H4 (cell line): ENCODE measurements at regions not wholly inside any gene's neighbourhood (a gene's known extent, or its start where the extent isn't known, plus 50 kb on each side); places are given as distances from the start of the nearest gene placed in this dataset.

Experiments
- DNase-seq: peaks from one replicate; pipeline ENCODE4 v3.0.0-alpha.2; 2015; ENCODE audit warnings: low spot score

DNA sequence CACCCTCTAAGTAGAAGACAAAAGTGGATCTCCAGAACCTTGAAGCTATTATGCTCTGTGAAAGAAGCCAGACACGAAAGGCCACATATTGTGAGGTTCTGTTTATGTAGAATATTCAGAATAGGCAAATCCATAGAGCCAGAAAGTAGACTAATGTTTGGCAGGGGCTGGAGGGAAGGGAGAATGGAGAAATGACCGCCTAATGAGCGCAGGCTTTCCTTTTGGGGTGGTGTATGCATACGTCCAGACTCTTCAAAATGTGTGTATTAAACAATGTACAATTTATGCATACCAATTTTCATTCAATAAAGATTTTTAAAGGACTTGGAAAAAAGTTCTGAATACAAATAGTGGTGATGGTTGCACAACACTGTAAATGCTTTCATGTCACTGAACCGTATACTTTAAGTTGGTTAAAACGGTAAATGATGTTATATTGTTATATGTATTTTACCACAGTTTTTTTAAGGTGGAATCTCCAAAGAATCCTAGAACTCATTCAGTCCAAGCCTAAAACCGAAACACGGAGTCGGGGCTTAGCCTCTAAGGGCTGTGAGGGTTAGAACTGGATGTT, 397.4 kb downstream of the SOX9 start:
- no peak for DNase-seq

DNA sequence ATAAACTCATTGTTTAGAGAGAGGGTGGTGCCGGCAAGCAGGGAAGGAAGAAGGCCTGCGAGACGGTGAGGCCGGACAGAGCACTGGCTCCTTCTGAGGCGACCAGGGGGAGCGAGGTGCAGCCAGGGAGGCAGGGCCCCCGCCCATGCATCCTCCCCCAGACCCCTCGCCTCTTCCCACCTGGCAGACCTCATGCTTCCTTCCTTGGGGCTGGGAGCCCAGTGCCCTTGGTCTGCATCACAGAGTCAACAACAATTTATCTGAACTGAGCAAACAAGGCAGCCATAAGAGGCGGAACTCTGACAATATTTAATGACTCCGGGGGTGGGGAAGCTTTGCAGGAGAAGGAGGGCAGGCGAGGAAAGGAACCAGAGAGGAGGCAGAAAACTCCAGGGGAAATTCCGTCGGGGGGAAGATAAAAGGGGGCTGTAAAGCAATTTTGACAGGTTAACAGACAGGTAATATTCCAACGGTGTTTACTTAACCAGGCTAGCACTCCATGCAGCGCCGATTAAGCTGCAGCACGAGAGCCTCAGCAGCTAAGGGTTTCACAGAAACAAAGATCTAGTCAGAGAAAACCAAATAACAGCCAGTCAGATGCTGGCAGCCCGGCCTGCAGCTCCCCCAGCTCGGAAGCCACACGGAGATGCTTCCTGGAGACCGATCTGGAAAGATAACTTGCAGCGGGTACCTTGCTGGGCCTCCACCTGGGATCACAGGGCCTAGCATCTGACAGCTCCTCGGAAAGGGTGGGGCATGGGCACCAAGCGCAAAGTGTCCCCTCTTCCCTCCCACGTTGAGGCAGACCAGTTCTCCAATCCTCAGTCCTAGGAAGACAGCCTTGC, 398.2 kb downstream of the SOX9 start:
- no peak for DNase-seq

DNA sequence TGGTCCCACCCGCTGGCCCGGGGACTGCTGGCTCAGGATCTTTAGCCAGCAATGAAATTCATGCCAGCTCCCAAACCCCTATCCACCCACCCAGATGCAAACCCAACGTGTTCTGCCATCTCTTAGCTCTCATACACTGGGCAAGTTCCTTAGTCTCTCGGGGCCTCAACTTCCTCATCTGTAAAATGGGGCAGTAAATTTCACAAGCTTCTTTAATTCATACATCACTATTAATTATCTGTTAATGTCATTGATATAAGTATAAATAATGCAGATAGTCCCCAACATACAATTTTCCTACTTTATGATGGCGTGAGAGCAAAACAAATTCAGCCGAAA, 398.7 kb downstream of the SOX9 start:
- DNase-seq = no peak

DNA sequence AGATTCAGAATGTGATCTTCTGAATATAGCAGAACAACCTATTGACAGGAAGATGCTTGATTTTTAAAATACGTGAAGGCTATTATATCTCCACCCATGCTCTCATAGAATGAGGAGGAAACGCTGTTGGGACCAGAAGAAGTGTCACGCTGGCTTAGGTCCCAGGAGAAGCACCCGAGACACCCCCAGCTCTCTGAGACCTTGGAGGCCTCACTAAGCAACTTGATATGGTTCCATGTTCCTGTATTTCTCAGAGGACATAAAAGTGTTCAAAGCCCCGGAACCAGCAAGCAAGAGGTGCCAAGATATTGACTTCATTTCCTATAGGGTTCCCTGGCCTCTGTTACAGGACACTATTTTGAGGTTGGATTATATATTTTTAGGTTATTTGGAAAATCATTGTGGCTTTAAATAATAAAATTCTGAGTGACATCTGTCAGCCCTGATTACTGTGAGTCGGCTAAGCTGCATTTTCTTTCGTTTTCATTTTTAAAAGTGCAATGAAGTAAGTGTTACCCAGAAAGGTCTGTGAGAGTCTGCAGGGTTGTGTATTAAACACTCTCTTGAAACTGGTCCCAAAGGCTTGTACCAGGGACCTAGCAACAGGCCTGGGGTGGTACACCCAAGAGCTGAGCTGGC, 400.0 kb downstream of the SOX9 start:
- DNase-seq = no peak

DNA sequence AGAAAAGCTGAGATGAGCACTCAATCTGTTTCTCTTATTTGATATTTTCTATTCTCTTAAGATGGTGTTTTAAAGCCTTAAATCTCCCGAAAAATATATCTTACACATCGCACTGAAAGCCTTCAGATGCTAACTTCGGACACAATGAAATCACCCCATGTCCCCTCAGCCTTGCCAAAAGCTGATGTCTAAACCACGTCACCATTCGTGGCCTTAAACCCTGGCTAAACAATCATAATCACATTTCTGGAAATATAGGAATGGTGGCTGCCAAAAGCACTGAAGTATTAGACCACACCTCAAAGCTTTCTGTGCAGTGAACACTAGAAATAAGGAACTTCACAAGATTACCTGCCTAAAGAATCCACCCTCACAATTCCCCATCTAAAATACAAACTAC, 402.7 kb downstream of the SOX9 start:
- DNase-seq = no peak

DNA sequence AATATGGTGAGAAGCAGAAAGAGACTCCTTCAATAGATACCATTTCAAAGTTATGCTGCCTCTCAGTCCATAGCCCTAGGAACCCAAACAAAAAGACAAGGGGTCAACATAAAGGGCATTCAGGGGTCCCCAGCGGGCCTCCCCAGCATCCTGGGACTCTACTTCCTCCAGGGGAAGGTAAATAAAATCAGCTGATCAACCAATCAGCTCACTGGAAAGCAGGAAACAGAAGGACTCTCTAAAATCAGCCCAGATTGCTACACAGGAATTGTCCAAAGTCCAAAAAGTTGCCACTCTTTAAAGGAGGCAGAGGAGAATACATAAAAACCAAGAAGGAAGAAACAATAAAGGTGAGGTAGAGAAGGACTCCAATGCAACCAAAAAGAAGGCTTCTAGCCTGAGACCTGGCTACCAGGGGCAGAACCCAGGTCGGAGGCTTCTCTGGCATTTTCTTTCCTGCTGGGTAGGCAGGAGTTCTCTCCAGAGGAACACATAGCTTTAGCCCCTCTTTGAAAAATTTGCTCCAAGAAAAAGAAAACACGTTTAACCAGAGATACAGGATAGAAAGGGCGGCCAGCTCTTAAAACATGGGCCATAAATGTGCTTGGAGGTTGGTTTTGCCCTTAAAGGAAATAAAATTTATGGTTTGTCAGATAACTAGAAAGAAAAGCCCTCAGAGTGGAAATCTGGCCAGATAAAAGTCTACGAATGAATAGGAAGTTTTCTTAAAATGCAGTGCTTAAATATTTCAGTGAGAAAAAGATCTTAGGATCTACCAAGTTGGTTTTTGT, 404.6 kb downstream of the SOX9 start:
- no peak for DNase-seq

DNA sequence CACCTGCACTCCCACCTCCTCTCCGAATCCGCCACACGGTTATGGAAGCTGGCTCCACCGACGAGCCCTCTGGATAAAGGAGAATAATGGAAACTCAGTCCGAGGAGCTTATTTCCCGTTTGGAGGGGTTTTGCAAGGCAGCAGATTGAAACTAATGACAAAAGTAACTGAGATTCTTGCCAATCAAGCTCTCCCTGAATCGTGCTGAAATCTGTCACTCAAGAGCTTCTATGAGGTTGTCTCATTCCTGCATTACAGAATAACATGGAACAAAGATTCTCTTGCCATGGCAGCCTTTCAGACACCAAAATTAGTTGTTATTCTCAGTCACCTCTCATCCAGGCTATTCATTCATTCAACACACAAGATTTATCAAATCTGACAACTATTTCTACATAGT, 405.9 kb downstream of the SOX9 start:
- no peak for DNase-seq

DNA sequence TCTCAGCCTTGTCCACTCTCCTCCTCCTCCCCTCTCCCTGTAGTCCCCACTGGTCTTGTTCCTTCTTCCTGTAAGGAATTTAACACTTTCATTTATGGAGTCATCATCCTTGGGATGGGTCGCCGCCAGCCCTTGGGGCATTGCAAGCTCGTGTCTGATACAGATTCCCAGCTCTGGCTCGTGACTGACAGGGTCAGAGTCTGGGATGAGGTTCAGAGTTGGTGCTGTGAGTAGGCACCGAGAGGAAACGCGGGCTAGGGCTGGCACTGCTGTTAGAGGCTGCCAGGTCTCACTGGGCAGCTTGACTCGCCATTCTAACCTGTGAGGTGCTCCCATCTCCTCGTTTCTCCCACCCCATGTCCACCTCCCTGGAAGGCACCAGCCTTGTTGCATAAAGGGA, 407.0 kb downstream of the SOX9 start:
- DNase-seq = no peak

DNA sequence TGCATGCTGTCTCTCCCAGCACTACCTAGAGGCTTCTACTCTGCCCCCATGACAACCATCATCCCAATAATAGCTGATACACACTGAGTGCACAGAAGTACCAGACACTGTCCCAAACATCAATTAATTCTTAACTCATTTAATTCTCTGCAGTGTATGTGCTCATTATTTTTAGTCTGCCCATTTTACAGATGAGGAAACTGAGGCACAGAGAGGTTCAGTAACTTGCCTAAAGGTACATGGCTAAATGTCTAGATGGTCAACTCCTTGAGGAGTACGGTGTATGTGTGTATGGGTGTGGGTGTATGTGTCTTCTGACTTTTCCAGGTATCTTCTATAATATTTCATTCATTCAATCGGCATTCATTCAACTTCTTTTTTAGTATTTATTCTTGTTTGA, 407.9 kb downstream of the SOX9 start:
- no peak for DNase-seq

DNA sequence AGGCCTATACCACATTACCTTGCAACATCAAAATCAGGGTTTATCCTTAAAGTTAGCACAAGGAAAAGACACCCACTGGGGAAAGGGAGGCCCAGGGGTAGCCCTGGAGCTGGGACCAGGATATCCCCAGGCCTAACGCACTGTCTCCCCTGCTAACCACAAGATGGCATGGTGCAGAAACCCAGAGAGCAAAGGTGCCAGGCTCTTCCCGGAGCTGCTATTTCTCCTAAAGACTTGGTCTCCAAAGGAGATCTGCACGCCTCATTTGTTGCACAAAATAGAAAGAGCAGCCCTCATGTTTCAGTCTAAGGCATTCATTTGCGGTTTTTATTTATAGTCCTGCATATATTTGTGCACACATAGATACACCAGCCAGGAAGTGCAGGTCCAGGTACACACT, 408.6 kb downstream of the SOX9 start:
- DNase-seq = no peak

DNA sequence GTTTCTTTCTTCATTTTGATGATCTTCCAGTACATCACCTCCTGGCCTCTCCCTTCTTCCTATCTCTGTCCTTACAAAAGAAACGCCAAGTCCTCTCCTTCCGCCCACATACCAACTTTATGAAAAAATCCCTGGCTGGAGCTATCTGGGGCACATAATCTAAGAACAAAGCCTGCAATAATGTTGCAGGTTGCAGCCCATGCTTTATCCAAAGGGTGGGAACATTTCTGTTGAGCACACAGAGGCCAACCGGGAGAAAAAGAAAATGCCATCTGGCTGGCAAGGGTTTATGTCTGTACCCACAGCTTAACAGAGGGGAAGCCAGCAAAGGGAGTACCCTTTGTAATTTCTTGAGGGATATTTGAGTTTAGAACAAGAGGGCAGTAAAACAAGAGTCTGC, 409.6 kb downstream of the SOX9 start:
- no peak for DNase-seq

DNA sequence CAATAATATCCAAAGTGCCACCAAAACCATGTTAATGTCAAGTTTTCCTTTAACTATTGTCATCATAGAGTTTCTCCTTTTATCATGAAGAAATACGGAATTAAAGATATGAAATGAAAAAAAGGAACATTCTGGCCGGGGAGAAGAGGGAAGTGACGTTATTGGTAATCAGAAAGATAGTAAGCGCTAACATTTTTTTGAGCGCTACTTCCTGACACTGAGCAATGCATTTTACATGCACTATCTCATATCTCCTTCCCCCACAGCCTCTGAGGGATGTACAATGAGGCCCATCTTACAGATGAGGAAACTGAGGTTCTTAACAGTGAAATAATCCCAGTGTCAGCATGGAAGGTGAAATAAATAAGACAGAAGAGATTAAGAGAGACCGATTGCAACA, 410.9 kb downstream of the SOX9 start:
- DNase-seq = no peak

DNA sequence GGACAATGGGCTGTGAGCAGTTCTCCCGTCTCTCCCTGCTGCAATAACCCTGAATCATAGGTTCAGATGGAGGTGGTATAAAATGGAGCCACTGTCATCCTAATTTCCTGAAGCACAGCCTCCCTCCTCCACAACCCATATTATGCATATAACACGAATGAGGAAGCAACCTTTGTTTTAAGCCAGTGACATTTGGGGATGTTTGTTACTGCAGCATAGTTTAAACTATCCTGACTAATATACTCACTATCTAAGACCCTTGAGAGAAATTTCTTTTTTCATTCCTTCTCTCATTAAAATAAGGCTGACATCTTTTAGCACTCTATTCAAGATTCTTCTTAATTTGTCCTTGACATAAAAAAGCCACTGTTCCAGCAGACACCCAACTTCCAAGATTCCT, 413.4 kb downstream of the SOX9 start:
- DNase-seq = no peak

DNA sequence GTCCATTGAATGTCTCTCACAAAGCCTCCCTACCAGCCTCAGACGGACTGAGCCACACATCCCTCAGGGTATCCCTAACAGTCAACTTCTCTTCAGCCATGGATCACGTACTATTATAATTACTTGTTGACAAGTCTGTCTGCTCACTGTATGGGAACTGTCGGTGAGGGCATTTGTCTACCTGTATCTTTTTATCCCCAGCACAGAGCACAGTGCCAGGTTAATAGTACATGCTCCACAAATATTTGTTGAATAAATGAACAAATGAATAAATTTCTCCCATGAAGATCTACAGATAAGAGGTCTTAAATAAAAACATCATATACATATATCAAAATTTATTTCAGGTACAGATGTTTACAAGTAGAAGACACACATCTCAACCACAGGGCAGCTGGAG, 414.0 kb downstream of the SOX9 start:
- no peak for DNase-seq

DNA sequence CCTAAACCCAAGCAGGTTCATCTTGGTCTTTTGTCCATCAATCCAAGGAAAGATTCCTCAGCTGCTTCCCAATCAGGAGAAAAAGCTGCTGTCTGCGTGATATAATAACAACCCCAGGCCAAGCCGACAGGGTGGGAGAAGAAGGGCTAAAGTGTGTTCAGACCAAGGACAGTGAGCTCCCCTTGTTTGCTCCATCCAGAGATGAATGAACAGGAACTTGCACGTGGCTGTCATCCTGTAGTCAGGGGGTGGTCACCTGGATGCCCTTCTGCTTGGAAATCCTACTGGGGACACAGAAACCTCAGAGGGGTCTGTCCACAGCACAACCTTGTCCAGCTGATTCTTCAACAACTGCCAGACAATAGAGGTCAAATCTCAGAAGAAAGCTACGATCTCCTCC, 414.5 kb downstream of the SOX9 start:
- DNase-seq = no peak

DNA sequence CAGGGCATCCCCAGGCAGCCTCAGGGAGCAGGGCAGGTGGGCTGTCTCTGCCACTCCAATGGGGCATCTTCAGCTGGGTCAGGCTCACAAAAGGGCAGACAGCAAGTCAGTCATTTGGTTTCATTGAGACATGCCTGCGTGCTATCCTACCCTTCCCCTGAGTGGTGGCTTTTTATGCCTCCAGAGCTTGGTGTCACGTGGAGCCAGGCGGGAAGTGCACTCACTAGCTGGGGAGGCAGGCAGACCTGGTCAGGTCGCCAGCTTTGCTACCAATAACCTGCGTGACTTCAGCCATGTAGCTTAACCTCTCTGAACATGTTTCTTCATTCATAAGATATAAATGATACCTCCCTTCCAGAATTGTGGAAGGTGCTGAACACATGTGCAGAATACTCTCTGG, 415.0 kb downstream of the SOX9 start:
- no peak for DNase-seq

DNA sequence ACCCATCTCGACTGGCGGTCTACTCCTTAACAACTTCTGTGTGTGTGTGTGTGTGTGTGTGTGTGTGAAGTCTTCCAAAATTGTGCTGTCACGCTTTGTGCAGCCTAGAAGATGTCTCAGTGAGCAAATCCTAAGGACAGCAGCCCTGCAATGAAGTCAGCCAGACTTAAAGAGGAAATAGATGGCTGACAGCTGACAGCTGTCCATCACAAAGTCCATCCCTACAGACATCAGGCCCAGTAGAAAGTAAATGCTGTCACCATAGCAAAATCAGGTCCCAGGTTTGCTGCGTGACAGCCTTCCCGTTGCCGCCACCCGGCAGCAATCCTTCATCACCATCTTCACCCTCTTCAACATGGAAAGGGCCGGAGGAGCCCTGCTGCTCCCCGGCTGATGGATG, 416.0 kb downstream of the SOX9 start:
- no peak for DNase-seq

DNA sequence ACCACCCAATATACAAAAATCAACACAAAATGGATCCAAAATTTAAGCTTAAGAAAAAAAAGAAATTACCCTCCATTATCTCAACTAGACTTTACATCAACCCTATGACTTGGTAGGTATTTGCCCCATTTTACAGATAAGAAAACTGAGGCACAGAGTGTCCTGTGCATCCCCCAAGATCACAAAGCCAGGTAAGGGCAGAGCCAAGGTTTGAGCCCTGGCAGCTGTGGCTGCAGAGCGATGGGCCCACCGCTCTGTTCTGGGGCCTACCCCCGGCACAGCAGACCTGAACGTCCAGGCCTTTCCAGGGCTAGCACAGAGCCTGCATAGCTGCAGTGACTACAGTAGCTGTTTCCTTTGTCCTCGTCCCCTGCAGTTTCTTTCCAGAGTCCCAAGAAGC, 417.6 kb downstream of the SOX9 start:
- DNase-seq = no peak

DNA sequence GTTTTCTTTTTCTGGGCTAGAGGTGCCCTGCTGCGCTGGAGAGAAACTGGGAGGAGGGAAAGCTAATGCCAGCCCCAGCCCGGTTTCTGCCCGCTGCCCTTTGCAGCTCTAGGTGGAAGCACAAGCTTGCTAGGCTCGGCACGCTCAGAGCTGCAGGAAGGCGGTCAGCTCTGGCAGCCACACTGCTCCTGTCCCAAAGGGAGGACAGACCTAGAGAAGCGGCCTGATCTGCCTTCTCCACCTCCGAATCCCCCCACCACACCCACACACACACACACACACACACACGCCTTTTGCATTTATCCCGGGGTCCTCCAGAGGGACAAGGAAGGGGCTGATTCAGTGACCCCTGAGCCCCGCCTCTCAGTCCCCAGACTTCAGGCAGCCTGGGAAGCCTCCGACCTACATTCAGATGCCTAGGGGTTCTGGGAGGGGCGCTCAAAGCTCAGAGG, 418.1 kb downstream of the SOX9 start:
- DNase-seq = no peak

DNA sequence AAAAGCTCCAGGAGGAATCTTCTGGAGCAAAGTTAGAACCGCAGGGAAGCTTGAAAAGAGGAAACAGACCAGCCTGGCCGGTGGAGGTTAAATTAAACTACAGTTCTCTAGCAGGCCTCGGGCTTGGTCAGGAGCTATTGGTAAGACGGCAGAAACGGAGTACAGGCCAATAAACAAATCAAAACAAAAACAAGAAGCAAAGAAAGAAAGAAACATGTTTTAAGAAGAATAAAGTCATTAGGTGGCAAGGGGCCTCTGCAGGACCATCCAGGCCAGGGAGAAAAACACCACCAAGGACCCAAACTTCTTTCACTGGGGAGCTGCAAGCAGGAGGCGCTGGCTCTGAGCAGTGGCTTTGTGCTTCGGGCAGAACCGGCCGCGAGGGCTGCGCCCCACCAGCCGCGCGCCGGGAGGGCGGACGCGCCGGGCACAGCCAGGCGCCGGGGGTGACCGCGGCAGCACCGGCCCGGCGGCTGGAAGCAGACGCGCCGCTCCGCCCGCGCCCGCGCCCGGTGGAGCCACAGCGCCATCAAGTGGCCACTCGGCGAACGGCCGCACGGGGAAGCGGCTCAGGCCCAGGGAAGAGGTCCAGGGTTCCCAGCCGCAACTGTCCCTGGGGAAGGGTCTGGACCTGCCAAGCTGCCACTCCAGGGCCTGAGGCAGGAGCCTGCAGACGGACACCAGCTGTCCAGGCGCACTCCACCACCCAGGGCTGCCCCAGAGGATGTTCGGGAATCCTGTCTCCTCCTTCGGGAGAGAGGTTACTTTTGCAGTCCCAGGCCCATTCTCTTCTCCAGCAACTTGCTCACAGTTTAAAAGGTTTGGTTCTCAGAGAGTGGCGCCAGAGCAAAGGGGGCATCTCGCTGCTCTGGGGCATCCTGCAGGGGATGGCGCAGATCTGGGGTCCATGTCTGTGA, 419.4 kb downstream of the SOX9 start:
- peak; percentile 81 for DNase-seq

DNA sequence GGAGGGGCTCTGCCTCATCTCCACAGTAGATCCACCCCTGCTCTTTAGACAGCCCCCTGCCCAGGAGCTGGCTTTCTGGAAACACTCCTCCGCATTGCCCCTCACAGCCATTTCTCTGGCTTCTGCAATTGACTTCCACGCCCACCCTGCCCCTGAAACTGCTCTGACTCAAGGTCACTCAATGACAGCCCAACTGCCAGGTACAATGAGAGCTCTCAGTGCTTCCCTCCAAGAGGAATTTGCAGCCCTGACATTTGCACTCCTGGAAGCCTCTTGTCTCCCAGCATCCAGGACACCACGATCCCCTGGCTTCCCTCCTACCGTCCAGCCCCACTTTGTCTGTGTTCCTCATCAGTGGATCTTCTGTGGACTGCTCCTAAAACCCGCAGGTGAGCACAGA, 421.5 kb downstream of the SOX9 start:
- DNase-seq = no peak

DNA sequence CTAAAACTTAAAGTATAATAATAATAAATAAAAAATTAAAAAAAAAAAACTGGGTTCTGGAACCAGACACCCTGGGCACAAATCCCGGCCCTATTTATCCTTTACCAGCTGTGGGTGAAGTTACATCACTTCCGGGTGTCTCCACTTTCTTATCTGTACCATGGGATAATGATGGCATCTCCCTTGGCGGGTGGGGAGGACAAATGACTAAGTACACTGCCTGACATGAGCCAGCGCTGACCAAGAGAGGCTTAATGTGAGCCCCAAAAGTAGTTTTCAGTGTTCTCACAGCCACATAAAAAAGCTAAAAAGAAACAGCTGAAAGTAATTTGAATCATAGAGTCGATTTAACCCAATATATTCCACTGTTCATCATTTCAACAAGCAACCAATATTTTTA, 424.9 kb downstream of the SOX9 start:
- no peak for DNase-seq
